ENCODE measurements at regions not wholly inside any gene's neighbourhood (a gene's known extent, or its start where the extent isn't known, plus 50 kb on each side); places are given as distances from the start of the nearest gene placed in this dataset.

DNA sequence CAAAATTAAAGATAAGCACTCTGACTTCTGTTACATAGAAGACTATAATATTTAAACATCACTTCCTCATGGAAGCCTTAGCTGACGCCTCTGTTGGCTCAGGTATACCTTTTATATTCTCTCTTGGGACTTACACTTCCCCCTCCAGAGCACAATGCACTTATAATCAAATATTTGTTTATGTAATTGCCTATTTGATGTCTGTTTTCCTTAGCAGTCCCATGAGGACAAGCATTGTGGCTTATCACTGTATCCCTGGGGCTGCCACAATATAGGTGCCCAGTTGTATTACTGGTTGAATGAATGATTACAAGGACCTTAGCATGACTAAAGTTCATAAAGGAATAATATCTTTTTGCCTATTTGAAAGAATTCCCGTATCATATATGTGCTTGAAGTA lies 186.7 kb upstream of the VGLL2 start:
- DNase-seq = no peak

DNA sequence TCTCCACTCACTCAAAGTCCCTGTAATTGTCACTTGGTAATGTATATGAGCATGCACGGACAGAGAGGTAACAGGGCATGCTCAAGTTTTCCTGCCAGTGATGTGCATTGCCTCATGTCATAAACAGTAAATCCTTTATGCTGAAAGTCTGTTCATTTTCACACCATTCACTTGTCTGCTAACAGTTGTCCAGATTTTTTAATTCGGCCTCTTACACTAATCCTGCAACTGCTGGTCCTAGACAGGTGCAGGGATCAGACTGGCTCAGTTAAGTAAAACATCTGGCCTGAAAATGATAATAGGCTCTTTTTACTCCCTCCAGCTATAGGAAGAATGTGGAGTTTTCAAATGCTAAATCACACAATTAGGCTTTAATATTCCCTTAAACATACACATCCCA lies 185.4 kb upstream of the VGLL2 start:
- DNase-seq = peak; percentile 84 to 97

DNA sequence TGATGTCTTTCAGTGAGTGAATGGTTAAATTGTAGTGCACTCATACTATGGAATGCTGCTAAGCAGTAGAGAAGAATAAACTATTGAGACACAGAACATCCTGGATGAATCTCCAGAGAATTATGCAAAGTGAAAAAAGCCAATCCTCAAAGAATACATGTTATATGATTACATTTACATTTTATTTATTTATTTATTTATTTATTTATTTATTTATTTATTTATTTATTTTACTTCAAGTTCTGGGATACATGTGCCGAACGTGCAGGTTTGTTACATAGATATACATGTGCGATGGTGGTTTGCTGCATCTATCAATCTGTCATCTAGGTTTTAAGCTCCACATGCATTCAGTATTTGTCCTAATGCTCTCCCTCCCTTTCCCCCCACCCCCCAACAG lies 175.8 kb upstream of the VGLL2 start:
- DNase-seq = no peak

DNA sequence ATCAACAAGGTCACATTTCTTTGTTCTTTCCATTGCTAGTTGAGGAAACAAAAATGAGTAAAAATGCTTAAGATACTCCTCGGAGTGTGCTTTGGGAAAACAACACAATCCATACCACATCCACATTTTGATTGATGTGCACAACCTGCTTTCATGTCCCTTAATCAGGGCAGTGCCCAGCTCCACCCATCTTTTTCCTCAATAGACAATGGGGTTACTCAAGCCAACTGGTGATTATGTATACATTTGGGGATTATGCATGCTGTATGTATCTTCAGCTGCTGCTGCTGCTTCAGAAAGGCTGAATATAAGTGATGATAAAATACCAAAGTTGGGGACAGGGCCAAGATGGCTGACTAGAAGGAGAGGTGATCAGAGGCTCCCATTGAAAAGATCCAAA lies 155.2 kb upstream of the VGLL2 start:
- DNase-seq = no peak

DNA sequence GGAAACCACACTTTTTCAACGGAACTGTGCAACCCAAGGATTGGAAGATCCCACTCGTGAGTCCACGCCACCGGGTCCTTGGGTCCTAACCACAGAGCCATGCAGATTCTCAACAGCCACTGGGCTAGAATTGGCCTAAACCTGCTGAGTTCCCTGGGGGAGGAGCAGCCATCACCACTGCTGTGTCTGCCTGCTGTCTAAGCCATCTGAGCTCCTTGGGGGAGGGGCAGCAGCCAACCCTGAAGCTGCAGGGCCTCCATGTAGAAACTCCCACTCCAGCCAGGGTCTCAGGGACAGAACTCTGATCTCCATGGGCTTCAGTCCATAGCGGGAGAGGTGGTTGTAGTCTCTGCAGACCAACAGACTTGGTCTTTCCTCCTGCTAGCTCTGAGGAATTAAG lies 154.6 kb upstream of the VGLL2 start:
- DNase-seq = no peak

DNA sequence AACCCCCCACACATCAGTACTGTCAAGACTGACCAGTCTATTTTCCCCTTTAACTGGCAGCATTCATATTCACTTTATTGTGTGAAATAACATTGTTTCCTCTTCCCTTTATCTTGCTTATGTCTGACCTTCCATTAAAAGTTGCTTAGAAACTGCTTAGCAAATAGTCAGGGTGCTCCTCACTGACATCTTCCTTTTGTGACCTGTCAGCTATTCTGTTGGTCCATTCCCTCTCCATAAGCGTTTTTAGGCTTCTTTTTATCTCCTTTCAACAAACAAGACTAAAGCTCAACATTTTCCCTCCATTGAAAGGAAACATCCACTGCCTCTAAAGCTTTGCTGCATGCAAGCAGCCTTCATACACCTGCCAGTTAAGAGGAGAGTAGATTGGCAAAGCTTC lies 147.7 kb upstream of the VGLL2 start:
- DNase-seq = no peak

DNA sequence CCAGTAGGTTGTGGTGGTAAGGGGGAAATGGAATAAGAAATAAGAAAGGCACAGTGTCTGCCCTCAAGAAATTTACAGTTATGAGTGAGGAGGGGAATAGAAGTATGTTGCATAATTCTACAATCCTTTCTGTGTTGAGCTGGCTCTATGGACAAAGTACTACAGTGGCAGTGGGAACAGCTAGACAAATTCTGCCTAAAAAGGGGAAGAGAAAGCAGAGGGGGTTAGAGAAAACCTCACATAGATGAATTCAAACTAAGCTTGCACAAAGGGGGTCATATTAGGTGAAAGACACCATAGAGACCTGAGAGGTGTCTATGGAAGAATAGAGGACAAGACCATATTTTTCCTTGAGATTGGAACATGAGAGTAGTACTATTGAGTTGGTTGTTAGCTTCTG lies 146.9 kb upstream of the VGLL2 start:
- DNase-seq = no peak

DNA sequence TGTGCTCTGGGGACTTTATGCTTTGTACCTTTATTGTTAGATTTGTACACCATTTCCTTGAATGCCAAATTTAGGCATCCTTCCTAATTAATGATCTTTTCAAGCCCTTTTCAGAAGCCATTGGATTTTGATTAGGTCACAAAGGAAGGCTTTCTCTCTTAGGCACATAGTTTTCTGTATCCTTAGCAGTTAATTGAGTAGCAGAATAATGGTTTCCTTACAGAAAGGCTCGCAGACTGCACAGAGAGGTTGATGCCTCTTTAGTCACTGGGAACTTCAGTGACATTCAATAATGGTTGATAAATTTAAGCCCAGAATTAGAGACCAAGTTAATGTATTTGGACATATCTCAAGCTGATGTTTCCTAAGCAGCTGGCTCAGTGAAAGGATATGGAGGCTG lies 139.1 kb upstream of the VGLL2 start:
- DNase-seq = no peak

DNA sequence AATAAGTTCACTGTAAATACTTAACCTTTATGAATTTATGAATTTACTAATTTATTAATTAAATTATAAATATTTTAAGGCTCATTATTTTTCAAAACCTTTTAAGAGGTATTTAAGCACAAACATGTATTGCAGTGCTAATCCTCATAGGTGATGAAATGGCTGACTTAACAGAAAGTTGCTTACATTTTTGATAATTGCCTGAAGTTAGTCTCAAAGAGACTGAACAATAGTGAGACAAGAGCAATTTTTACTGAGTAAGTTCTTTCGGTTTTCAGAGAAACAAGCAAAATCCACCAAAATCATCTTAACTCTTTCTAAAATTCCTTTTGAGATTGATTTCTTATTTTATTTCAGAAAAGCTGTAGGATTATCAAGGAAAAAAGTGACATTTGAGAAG lies 137.3 kb upstream of the VGLL2 start:
- no peak for DNase-seq

DNA sequence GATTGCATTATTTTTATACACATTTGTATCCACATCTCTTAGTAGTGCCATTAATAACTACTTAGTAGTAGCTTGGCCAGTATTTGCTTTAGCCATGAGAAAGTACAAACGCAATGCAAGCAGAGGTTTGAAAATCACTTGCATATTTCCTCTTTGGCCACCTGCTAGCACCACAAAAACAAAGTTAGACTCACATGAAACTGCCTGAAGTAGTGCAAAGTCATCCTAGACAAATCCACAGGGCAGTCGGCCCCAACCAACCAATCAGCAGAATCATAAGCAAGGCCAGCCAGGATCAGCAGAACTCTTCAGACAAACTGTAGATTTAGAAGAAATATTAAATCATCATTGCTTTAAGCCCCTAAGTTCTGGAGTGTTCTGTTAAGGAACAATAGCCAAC lies 135.2 kb upstream of the VGLL2 start:
- no peak for DNase-seq

DNA sequence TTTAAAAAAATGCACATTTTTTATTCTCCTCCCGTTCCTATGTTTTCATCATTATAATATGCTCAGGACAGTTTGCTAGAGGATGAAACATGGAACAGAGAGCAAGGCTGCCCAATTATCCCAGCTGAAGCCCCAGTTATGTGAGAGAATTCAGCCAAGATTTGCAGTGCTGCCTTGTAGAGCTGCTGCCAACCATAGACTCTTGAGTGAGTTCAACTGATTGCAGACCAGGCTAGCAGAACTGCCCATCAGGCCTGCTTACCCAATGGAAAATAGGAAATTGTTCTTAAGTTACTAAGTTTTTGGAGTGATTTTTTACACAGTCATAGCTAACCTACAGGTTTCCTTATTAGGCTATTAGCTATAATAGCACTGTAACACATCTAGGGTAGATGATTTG lies 128.7 kb upstream of the VGLL2 start:
- no peak for DNase-seq

DNA sequence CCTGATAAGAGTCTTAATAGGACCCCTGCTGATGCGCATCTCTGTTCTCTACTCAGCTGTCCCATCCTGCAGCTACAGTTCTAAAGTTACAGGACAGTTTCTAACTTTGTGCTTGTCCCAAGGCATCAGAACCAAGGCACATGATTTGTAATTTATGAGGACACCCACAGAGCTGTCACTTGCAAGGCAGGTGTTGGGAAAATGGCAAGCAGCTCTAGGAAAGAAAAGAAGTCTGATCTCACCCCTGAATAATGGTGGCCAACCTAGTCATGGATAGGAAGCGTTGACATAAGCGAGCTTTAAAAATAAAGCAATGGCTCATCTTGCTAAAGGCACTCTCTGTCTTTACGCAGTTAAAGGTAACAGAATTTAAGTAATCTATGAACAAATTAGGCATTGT lies 127.6 kb upstream of the VGLL2 start:
- DNase-seq = no peak

DNA sequence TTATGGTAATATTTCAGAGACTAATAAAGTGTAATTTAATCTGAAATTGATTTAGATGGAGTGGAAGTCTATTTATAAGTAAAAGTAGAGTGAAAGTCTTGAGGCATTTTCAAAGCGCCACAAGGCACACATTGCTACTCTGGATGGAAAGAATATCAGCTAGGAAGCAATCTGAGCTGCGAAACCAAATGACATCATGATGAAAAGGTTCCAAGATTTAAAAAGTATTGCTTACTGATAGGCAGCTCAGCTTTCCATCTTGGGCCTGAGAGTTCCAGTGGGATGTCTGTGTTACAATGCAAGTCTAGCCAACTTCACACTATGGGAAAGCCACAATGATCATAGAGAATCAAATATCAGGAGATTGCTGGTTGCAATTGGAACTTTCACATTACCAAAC lies 126.9 kb upstream of the VGLL2 start:
- DNase-seq = no peak

DNA sequence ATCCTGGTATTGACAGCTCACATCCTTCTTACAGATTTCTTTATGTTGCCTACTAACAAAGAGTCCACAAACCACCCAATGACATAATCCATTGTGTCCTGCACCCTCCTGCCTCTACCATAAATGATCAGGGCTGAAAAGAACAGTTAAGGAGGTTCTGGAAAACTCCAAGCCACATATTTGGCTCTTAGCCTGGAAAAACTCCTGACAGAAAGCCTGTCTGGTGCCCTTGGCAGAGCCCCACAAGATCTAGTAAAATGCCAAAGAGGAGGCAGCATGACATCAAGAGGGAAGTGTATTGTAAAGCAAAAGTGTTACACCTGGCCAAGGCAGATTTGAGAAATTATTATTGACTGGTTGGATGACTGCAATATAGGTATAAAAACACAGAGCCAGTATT lies 126.4 kb upstream of the VGLL2 start:
- DNase-seq = no peak

DNA sequence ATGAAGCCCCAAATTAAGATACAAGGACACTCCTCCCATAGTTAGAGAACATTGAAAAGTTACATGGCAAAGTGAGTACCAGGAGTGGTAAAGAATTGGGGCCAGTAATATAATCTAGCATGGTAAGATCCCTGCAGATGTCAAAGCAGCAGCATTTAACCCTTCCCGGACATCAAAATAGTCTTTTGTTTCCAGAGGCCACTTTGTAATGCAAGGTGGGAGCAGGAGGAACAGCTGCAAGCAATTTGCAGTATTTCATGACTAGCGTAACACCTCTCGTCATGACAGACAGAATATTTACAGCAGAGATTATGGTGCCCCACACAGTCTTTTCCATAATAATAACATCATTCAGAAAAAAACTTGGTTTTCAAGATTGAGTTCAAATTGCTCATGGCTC lies 123.2 kb upstream of the VGLL2 start:
- DNase-seq = no peak

DNA sequence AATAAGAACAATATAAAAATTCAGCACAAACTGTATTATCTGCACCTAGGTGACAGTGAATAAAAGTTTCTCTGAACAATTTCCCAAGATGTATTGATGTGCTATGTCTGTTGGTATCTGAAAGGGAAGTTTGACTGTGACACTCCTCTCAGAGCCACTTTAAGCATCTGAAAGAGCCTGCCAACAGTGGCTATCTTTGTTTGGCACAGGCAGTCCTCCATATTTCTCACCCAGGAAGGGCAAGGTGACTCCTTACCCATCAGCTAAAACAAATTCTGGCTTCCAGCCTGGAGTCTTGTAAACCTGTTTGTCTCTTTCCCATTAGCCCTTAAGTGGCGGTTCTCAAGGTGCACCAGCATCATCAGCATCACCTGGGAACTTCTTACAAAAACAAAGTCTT lies 122.4 kb upstream of the VGLL2 start:
- no peak for DNase-seq

DNA sequence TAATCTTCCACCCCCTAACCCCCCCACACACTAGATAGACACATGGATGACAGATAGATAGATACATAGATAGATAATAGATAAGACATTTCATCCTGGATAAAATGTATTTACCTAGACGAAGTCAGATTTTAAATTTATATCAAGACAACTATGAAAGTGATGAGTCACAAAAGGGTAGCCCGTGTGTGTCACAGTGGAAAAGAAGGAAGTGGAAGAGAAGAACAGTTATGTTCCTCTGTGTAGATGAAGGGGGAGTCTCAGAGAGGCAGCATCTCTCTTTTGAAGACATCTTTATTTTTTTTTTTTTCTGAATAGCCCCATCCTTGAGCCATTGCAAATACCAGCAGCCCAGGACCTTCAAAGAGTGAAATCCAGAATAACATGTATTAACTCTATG lies 121.7 kb upstream of the VGLL2 start:
- no peak for DNase-seq

DNA sequence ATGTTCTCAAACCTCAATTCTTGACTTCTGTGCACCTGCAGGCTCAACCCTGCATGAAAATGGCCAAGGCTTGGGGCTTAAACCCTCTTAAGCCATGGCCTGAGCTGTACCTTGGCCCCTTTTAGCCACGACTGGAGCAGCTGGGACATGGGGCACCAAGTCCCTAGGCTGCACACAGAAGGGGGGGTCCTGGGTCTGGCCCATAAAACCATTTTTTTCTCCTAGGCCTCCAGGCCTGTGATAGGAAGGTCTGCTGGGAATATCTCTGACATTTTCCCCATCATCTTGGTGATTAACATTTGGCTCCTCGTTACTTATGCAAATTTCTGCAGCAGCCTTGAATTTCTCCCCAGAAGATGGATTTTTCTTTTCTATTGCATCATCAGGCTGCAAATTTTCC lies 119.4 kb upstream of the VGLL2 start:
- DNase-seq = no peak

DNA sequence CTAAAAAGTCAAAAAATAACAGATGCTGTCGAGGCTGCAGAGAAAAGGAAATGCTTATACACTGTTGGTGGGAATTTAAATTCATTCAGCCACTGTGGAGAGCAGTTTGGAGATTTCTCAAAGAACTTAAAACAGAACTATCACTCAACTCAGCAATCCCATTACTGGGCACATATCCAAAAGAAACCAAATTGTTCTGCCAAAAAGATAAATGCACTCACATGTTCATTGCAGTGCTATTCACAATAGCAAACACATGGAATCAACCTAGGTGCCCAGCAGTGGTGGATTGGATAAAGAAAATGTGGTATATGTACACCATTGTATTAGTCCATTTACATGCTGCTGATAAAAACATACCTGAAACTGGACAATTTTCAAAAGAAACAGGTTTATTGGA lies 116.0 kb upstream of the VGLL2 start:
- DNase-seq = no peak

DNA sequence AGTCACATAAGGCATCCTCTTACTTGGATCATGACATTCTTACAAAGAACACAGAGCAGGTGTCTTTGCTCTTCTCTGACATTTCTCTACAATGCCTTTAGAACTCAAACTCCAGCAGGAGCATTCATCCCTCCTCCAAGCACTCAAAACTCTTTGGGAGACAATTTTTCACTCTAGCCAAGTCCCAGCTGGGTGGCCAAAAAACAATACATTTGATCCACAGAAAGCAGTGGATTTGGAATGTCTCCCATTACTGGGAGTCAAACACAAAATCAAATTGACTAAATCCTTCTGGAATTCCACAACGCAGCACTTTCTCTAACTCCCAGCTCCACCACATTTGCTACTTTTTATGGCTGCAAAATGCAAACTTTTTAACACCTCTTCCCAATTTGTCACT lies 108.6 kb upstream of the VGLL2 start:
- DNase-seq = no peak

DNA sequence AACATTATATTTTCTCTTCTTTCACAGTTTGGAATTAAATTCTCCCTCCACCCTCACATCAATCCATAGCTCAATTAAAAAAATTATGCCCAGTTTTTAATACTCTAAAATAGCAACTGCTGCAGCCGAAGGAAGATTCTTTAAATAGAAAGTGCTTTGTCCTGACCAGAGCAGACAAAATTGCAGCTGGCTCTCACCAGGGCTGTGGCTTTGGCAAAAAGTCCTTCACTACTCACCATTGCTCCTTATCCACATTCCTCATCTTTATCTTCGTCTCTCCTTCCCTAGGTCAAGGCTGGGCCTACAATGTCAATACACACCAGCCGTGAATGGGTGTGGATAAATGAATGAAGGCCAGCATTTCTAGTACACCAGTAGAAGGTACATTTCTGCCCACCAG lies 107.9 kb upstream of the VGLL2 start:
- no peak for DNase-seq

DNA sequence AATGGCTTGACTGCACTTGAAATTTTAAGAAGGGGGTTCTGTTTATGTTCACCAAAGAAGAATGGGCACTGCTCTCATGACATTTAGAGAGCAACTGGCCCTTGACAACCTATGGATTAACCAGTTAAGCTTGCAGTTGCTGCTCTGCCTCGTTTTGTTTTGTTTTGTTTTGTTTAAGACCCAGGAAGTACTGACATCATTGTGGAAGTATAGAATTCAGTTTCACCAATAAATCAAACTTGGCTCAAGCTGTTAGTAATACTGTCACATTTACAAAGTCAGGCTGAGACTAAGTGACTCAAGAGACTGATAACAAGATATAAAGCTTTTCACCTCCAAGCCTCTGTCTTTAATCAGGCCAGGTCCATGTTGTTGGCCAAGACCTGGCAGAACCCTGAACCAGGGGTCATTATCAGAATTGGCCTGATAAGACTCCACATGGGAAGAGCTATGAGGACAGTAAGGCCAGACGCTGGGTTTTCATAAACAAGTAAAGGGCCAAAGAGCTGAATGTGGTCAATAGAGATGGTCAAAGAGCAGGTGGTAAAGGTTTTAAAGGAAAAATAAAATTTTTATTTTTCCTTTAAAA lies 99.4 kb upstream of the VGLL2 start:
- peak in 1 of 2 experiments; percentile 3 for DNase-seq

DNA sequence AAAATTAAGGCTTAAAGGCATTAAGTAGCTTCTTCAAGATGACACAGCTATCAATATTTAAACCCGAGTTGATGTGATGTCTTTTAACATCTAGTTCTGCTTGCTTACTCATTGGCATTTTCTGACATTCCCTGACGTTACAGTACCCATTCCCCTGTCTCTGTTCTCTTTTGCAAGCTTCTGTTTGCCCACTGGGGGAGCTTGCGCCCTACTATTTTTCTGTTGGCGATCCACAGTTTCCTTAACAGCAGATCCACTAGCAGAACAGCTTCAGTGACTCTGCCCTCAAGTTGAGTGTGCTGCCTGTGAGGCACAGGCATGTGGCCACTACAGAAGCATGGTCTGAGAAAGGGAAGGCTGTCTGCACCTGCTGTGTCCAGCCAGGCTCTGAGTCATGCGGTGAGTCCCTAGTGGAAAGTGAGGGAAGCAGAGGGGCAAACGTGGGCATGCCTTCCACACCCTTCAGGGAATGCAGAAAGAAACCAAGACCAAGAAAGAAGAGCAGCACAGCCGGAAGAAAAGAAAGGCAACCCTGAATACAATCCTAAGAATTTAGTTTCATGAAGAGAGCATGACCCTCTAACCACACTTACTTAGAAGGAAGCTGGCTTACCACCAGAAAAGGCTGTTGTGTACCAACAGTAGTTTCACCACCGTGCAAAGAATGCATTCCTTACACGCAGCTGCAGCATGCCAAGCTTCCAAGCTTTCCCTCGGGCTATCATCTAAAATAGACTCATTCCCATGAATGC lies 97.7 kb upstream of the VGLL2 start:
- no peak for DNase-seq

DNA sequence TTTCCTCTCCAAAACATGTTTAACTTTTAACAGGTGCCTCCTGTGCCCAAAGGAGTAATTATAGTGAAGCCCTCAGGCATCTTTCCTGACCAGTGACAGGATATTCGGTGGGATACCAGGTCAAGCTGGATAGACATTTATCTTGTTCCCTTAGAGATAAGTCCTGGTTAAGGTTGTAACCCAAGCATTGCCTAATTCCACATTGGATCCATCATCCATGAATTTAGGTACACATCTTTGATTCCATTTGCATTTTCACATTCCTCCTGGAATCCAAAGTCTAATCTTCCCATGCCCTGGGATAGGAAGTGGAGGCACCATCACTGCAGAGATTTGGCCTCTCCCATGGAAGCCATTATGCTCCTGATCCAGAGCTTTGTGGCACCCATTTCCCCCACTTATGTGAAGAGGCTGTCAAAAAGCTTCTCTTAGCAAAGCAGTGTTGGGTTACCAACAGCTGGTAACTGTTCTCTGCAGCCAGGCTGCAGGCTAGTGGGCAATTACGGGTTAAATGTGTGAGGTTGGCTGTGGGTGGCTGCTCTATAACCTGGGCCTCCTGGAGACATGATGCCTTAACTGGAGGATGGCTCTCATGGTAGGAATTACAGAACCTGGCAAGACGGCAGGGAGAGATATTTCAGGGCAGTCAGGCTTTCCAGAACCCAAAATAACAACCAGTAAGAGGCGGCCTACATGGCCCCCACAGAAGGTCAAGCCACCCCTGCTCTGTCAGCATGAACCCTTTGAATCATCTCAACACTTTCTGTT lies 96.9 kb upstream of the VGLL2 start:
- peak in 1 of 2 experiments; percentile 44 for DNase-seq
